ENCODE measurements at regions not wholly inside any gene's neighbourhood (a gene's known extent, or its start where the extent isn't known, plus 50 kb on each side); places are given as distances from the start of the nearest gene placed in this dataset.
"Not testable (repeated sequence)": the region's sequence is repeated elsewhere in the genome, so short reads cannot be mapped to it uniquely, and the experiment has no call there.

DNA sequence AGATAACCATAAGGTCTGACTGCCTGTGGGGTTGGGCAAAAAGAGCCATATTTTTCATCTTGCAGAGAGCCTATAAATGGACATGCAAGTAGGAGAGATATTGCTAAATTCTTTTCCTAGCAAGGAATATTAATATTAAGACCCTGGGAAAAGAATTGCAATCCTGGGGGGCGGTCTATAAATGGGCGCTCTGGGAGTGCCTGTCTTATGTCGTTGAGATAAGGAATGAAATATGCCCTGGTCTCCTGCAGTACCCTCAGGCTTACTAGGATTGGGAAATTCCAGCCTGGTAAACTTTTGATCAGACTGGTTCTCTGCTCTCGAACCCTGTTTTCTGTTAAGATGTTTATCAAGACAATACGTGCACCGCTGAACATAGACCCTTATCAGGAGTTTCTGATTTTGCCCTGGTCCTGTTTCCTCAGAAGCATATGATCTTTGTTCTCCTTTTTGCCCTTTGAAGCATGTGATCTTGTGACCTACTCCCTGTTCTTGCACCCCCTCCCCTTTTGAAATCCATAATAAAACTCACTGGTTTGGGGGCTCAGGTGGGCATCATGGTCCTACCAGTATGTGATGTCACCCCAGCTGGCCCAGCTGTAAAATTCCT is 1458.3 kb downstream of the PCDH9 start:
- H3K4me2 ChIP-seq (ENCODE audit: low read length); H3K9me3 Mint-ChIP-seq (ENCODE audit: unreplicated experiment); H4K20me1 ChIP-seq (ENCODE audit: insufficient read depth, low read length); H3K27me3 ChIP-seq (ENCODE audit: insufficient read depth, low read length); H3K9me3 ChIP-seq (ENCODE audit: insufficient read depth, low read depth, low read length); H3K27me3 Mint-ChIP-seq (ENCODE audit: low read depth, unreplicated experiment); H3K36me3 ChIP-seq (ENCODE audit: insufficient read depth, low read length); H3K36me3 Mint-ChIP-seq (ENCODE audit: low read depth, unreplicated experiment); FAIRE-seq; H2AFZ ChIP-seq (ENCODE audit: low read depth, low read length); H3K79me2 ChIP-seq (ENCODE audit: insufficient read depth, low read length); H3K9ac ChIP-seq (ENCODE audit: low read length); DNase-seq (ENCODE audit: low read depth); H3K4me1 Mint-ChIP-seq (ENCODE audit: low read depth, unreplicated experiment); H3K4me3 Mint-ChIP-seq (ENCODE audit: unreplicated experiment); H3K27ac Mint-ChIP-seq (ENCODE audit: unreplicated experiment); H3K4me3 ChIP-seq (ENCODE audit: insufficient read depth, low read depth, low read length); H3K27ac ChIP-seq (ENCODE audit: low read depth, low read length); H3K4me1 ChIP-seq (ENCODE audit: insufficient read depth, low read length): not testable (repeated sequence)

DNA sequence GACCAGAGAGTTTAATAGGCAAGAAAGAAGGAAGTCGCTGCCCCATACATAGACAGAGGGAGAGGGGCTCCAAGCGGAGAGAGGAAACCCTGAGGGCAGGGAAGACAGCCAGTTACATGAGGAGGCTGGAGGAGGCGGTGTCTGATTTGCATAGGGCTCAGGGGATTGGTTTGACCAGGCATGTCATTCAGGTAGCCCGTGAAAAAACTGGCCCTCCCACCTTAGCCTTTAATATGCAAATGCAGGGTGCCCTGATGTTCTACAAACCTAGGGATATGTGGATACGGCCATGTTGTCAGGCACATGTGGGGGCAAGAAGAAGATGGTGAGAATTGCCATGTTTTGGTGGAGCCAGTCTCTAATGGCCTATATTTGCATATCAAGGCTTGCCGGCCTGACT is 1461.6 kb downstream of the PCDH9 start:
- Mint-ChIP-seq H3K4me3 (ENCODE audit: unreplicated experiment) (no peak overlapping the region), H3K9me3 (ENCODE audit: unreplicated experiment) (peaks cover 6% of the 10 kb centered on the region), H3K27ac (ENCODE audit: unreplicated experiment) (no peak overlapping the region), H3K36me3 (ENCODE audit: low read depth, unreplicated experiment) (no peaks in the 10 kb centered on the region), H3K4me1 (ENCODE audit: low read depth, unreplicated experiment) (no peaks in the 10 kb centered on the region), H3K27me3 (ENCODE audit: low read depth, unreplicated experiment) (no peaks in the 10 kb centered on the region)
- no peaks in the 10 kb centered on the region for H4K20me1 ChIP-seq (ENCODE audit: insufficient read depth, low read length)
- no peaks in the 10 kb centered on the region for H3K36me3 ChIP-seq (ENCODE audit: insufficient read depth, low read length)
- H3K4me3 ChIP-seq (ENCODE audit: insufficient read depth, low read depth, low read length), result no peak overlapping the region
- no peaks in the 10 kb centered on the region for H3K27me3 ChIP-seq (ENCODE audit: insufficient read depth, low read length)
- H3K4me1 ChIP-seq (ENCODE audit: insufficient read depth, low read length), result no peaks in the 10 kb centered on the region
- no peak for DNase-seq (ENCODE audit: low read depth)
- no peak for FAIRE-seq
- no peak overlapping the region for H3K4me2 ChIP-seq (ENCODE audit: low read length)
- H3K27ac ChIP-seq (ENCODE audit: low read depth, low read length), result no peak overlapping the region
- no peak for TF ChIP-seq EZH2 (IDR thresholded peaks at IDR 0.05; ENCODE audit: insufficient read depth, low read length)
- TF ChIP-seq, protein P1, sequence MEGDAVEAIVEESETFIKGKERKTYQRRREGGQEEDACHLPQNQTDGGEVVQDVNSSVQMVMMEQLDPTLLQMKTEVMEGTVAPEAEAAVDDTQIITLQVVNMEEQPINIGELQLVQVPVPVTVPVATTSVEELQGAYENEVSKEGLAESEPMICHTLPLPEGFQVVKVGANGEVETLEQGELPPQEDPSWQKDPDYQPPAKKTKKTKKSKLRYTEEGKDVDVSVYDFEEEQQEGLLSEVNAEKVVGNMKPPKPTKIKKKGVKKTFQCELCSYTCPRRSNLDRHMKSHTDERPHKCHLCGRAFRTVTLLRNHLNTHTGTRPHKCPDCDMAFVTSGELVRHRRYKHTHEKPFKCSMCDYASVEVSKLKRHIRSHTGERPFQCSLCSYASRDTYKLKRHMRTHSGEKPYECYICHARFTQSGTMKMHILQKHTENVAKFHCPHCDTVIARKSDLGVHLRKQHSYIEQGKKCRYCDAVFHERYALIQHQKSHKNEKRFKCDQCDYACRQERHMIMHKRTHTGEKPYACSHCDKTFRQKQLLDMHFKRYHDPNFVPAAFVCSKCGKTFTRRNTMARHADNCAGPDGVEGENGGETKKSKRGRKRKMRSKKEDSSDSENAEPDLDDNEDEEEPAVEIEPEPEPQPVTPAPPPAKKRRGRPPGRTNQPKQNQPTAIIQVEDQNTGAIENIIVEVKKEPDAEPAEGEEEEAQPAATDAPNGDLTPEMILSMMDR (IDR thresholded peaks at IDR 0.05; ENCODE audit: insufficient read depth, low read depth, low read length), result no peak
- no peak overlapping the region for H3K9ac ChIP-seq (ENCODE audit: low read length)
- no peak overlapping the region for H2AFZ ChIP-seq (ENCODE audit: low read depth, low read length)
- no peaks in the 10 kb centered on the region for H3K79me2 ChIP-seq (ENCODE audit: insufficient read depth, low read length)
- no peaks in the 10 kb centered on the region for H3K9me3 ChIP-seq (ENCODE audit: insufficient read depth, low read depth, low read length)

DNA sequence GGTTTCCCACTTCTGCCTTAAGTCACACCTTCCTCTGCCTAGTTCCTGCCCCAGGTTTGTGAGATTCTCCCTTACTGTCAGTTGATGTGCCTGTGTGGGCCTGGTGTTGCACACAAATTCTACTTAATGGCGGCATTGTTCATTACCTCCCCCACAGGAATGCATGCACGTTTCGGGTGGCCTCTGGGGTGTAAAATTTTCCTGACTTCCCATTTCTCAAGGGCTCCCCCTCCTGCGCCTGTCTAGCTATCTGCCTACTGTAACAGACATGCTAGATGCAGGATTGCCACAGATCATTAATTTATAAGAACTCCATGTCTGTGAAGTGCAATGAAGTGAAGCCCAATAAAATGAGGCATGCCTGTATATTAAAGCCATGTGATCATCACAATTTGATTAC is 1466.3 kb downstream of the PCDH9 start:
- Mint-ChIP-seq H3K27ac (ENCODE audit: unreplicated experiment) (no peak overlapping the region), H3K36me3 (ENCODE audit: low read depth, unreplicated experiment) (no peaks in the 10 kb centered on the region), H3K9me3 (ENCODE audit: unreplicated experiment) (peaks cover 1% of the 10 kb centered on the region), H3K4me1 (ENCODE audit: low read depth, unreplicated experiment) (no peaks in the 10 kb centered on the region), H3K4me3 (ENCODE audit: unreplicated experiment) (no peak overlapping the region), H3K27me3 (ENCODE audit: low read depth, unreplicated experiment) (no peaks in the 10 kb centered on the region)
- H3K27me3 ChIP-seq (ENCODE audit: insufficient read depth, low read length), result no peaks in the 10 kb centered on the region
- no peak for TF ChIP-seq EZH2 (IDR thresholded peaks at IDR 0.05; ENCODE audit: insufficient read depth, low read length)
- TF ChIP-seq, protein P1 (IDR thresholded peaks at IDR 0.05; ENCODE audit: insufficient read depth, low read depth, low read length), result no peak
- FAIRE-seq (no peak), DNase-seq (ENCODE audit: low read depth) (no peak)
- H2AFZ ChIP-seq (ENCODE audit: low read depth, low read length), result no peak overlapping the region
- no peaks in the 10 kb centered on the region for H3K79me2 ChIP-seq (ENCODE audit: insufficient read depth, low read length)
- no peak overlapping the region for H3K9ac ChIP-seq (ENCODE audit: low read length)
- no peaks in the 10 kb centered on the region for H3K9me3 ChIP-seq (ENCODE audit: insufficient read depth, low read depth, low read length)
- H3K36me3 ChIP-seq (ENCODE audit: insufficient read depth, low read length), result no peaks in the 10 kb centered on the region
- H3K4me3 ChIP-seq (ENCODE audit: insufficient read depth, low read depth, low read length), result no peak overlapping the region
- H3K27ac ChIP-seq (ENCODE audit: low read depth, low read length), result no peak overlapping the region
- no peaks in the 10 kb centered on the region for H4K20me1 ChIP-seq (ENCODE audit: insufficient read depth, low read length)
- no peak overlapping the region for H3K4me2 ChIP-seq (ENCODE audit: low read length)
- no peaks in the 10 kb centered on the region for H3K4me1 ChIP-seq (ENCODE audit: insufficient read depth, low read length)

Measured in astrocyte (in vitro differentiated cells and primary cell).